ENCODE measurements at regions not wholly inside any gene's neighbourhood (a gene's known extent, or its start where the extent isn't known, plus 50 kb on each side); places are given as distances from the start of the nearest gene placed in this dataset.
"Not testable (repeated sequence)": the region's sequence is repeated elsewhere in the genome, so short reads cannot be mapped to it uniquely, and the experiment has no call there.

DNA sequence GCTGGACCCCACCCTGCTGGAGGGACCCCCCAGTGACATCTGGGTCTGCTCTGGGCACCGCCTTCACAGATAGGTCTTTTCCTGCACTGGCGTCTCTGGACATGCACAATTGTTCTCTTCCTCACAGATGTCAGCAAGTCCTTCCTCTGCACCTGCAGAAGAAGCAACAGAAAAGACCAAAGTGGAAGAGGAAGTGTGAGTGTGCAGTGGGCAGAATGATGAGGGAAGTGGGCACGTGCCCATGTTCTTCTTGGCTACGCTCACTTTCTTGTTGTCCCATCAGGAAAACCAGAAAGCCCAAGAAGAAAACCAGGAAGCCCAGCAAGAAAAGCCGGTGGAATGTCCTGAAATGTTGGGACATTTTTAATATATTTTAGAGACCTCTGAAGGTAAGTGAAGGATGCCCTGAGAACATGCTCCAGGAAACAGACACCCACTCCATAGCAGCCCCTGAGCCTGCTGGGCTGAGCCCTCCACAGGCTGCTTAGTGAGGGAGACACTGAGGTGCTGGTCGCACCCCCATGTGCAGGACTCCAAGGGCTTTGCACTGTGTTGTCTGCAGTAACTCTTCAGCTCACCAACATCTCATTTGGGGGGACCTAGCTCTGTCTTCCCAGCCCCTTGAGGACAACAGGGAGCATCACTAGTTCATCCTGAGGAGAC lies 124.4 kb upstream of the SIMC1 start:
- in situ Hi-C loops (cut with MboI); H3K79me2 ChIP-seq (ENCODE audit: control insufficient read depth, insufficient read depth, low read length); H3K27me3 ChIP-seq (ENCODE audit: control insufficient read depth in 2 of 2, insufficient read depth in 2 of 2, low read length in 2 of 2); ATAC-seq; H4K20me1 ChIP-seq (replicated peaks; ENCODE audit: control insufficient read depth, insufficient read depth, low read length); H3K4me2 ChIP-seq (ENCODE audit: insufficient read depth, low read length); H3K9me3 ChIP-seq (replicated peaks; ENCODE audit: control insufficient read depth, insufficient read depth, low read depth, low read length); FAIRE-seq; H3K36me3 ChIP-seq (ENCODE audit: control insufficient read depth, insufficient read depth, low read length); H3K4me1 ChIP-seq (replicated peaks in 1 of 2; ENCODE audit: control insufficient read depth in 2 of 2, insufficient read depth in 2 of 2, low read length in 2 of 2); H3K9ac ChIP-seq (ENCODE audit: insufficient read depth in 1 of 2, low read depth in 2 of 2, low read length in 2 of 2); intact Hi-C loops (cut with micrococcal nuclease); POLR2A ChIA-PET; CTCF ChIA-PET (ENCODE audit: low intra/inter-chr PET ratio); H3K9me1 ChIP-seq (ENCODE audit: control insufficient read depth, insufficient read depth, low read length); H2AFZ ChIP-seq (ENCODE audit: low read depth, low read length); BruUV-seq (replicated peaks); H3K27ac ChIP-seq (ENCODE audit: extremely low read depth, low read depth, low read length); H3K4me3 ChIP-seq; DNase-seq (ENCODE audit: extremely low read depth in 1 of 4, low spot score in 3 of 4): not testable (repeated sequence)
- WGBS (ENCODE audit: insufficient coverage, low coverage, missing lambda C conversion rate) = no CpG with 5 or more reads among the region's 6 CpGs

DNA sequence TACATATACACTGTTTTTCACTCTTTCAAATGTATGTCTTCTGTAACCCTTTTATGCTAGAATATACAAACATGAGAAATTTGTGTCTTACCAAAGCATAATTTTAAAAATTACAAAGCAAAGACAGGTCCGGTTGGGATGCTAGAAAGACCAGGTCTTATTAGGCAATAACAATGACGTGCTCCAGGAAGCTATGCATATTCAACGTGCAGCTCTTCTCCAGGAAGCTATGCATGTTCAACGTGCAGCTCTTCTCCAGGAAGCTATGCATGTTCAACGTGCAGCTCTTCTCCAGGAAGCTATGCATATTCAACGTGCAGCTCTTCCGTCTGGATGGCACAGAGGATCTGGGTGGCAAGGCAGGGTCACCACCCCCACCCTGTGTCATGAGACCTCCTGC lies 123.4 kb upstream of the SIMC1 start:
- H3K27ac ChIP-seq (ENCODE audit: extremely low read depth, low read depth, low read length); H3K36me3 ChIP-seq (ENCODE audit: control insufficient read depth, insufficient read depth, low read length); H3K9me1 ChIP-seq (ENCODE audit: control insufficient read depth, insufficient read depth, low read length); H3K9ac ChIP-seq (ENCODE audit: insufficient read depth in 1 of 2, low read depth in 2 of 2, low read length in 2 of 2); ATAC-seq; H4K20me1 ChIP-seq (replicated peaks; ENCODE audit: control insufficient read depth, insufficient read depth, low read length); H3K4me1 ChIP-seq (replicated peaks in 1 of 2; ENCODE audit: control insufficient read depth in 2 of 2, insufficient read depth in 2 of 2, low read length in 2 of 2); H3K27me3 ChIP-seq (ENCODE audit: control insufficient read depth in 2 of 2, insufficient read depth in 2 of 2, low read length in 2 of 2); H2AFZ ChIP-seq (ENCODE audit: low read depth, low read length); DNase-seq (ENCODE audit: extremely low read depth in 1 of 4, low spot score in 3 of 4); BruUV-seq (replicated peaks); H3K4me3 ChIP-seq; H3K9me3 ChIP-seq (replicated peaks; ENCODE audit: control insufficient read depth, insufficient read depth, low read depth, low read length); FAIRE-seq; H3K4me2 ChIP-seq (ENCODE audit: insufficient read depth, low read length); in situ Hi-C loops (cut with MboI); intact Hi-C loops (cut with micrococcal nuclease); H3K79me2 ChIP-seq (ENCODE audit: control insufficient read depth, insufficient read depth, low read length); POLR2A ChIA-PET; CTCF ChIA-PET (ENCODE audit: low intra/inter-chr PET ratio): not testable (repeated sequence)
- WGBS (ENCODE audit: insufficient coverage, low coverage, missing lambda C conversion rate) = 16% methylated on average over 3 of the region's 7 CpGs

DNA sequence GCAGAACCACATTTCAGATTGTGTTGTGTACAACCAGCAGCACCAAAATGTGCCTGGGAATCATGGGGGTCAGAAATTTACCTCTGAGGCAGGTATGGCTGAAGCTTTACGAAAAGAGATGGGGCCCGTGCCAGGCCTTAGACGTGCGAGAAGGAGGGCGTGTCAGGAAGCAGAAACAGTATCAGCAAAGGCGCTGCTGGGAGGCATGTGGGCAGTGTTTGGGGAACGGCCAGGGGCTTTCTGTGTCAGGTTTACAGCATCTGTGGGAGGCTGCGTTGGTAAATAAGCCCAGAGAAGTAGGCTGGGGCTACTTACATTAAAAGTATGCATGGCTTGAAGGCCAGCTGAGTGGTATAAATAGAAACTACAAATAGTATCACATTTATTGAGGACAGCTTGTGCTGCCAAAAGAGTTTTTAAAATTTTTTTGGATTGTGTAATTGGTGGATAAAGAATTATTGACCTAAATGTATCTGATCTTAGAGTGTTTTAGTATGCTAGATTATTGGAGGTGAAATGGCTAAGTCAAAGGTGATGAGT lies 120.5 kb upstream of the SIMC1 start:
- H4K20me1 ChIP-seq (replicated peaks; ENCODE audit: control insufficient read depth, insufficient read depth, low read length); H3K4me1 ChIP-seq (replicated peaks in 1 of 2; ENCODE audit: control insufficient read depth in 2 of 2, insufficient read depth in 2 of 2, low read length in 2 of 2); H3K79me2 ChIP-seq (ENCODE audit: control insufficient read depth, insufficient read depth, low read length); intact Hi-C loops (cut with micrococcal nuclease); H3K9ac ChIP-seq (ENCODE audit: insufficient read depth in 1 of 2, low read depth in 2 of 2, low read length in 2 of 2); in situ Hi-C loops (cut with MboI); H3K9me3 ChIP-seq (replicated peaks; ENCODE audit: control insufficient read depth, insufficient read depth, low read depth, low read length); FAIRE-seq; H3K4me2 ChIP-seq (ENCODE audit: insufficient read depth, low read length); H3K27ac ChIP-seq (ENCODE audit: extremely low read depth, low read depth, low read length); H2AFZ ChIP-seq (ENCODE audit: low read depth, low read length); H3K9me1 ChIP-seq (ENCODE audit: control insufficient read depth, insufficient read depth, low read length); BruUV-seq (replicated peaks); POLR2A ChIA-PET; DNase-seq (ENCODE audit: extremely low read depth in 1 of 4, low spot score in 3 of 4); H3K4me3 ChIP-seq; CTCF ChIA-PET (ENCODE audit: low intra/inter-chr PET ratio); H3K27me3 ChIP-seq (ENCODE audit: control insufficient read depth in 2 of 2, insufficient read depth in 2 of 2, low read length in 2 of 2); H3K36me3 ChIP-seq (ENCODE audit: control insufficient read depth, insufficient read depth, low read length); ATAC-seq: not testable (repeated sequence)
- WGBS (ENCODE audit: insufficient coverage, low coverage, missing lambda C conversion rate) = 6% methylated on average over 2 of the region's 8 CpGs

DNA sequence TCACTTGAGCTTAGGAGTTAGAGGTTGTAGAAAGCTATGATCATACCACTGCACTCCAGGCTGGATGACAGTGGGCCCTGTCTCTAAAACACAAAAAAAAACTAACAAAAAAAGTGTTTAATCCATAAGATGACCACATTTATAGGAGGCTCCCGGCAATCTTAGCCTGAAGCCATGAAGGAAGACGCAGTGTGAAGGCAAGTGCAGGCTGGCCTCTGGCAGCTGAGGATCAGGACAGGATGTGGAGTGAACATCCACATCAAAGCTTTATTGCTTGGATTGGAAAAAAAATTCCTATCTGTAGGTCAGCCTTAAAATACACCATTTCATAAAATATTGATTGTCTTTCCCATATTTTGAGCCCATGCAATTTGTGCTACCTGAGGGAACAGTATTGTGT lies 115.9 kb upstream of the SIMC1 start:
- ATAC-seq; intact Hi-C loops (cut with micrococcal nuclease); CTCF ChIA-PET (ENCODE audit: low intra/inter-chr PET ratio); DNase-seq (ENCODE audit: extremely low read depth in 1 of 4, low spot score in 3 of 4); H4K20me1 ChIP-seq (replicated peaks; ENCODE audit: control insufficient read depth, insufficient read depth, low read length); POLR2A ChIA-PET; H3K79me2 ChIP-seq (ENCODE audit: control insufficient read depth, insufficient read depth, low read length); H3K36me3 ChIP-seq (ENCODE audit: control insufficient read depth, insufficient read depth, low read length); H3K4me3 ChIP-seq; H2AFZ ChIP-seq (ENCODE audit: low read depth, low read length); H3K9me3 ChIP-seq (replicated peaks; ENCODE audit: control insufficient read depth, insufficient read depth, low read depth, low read length); H3K9me1 ChIP-seq (ENCODE audit: control insufficient read depth, insufficient read depth, low read length); H3K4me2 ChIP-seq (ENCODE audit: insufficient read depth, low read length); BruUV-seq (replicated peaks); FAIRE-seq; H3K27ac ChIP-seq (ENCODE audit: extremely low read depth, low read depth, low read length); in situ Hi-C loops (cut with MboI); H3K9ac ChIP-seq (ENCODE audit: insufficient read depth in 1 of 2, low read depth in 2 of 2, low read length in 2 of 2); H3K27me3 ChIP-seq (ENCODE audit: control insufficient read depth in 2 of 2, insufficient read depth in 2 of 2, low read length in 2 of 2); H3K4me1 ChIP-seq (replicated peaks in 1 of 2; ENCODE audit: control insufficient read depth in 2 of 2, insufficient read depth in 2 of 2, low read length in 2 of 2): not testable (repeated sequence)
- 25% methylated on average over 2 of the region's 2 CpGs for WGBS (ENCODE audit: insufficient coverage, low coverage, missing lambda C conversion rate)
